ENCODE measurements at regions not wholly inside any gene's neighbourhood (a gene's known extent, or its start where the extent isn't known, plus 50 kb on each side); places are given as distances from the start of the nearest gene placed in this dataset.

- peak; percentile 20 for DNase-seq
Measured at GRCh38 chr2:61722318-61722717, 131.5 kb downstream of the FAM161A start.

- no peak for DNase-seq
Measured at GRCh38 chr2:61721382-61721781, 132.5 kb downstream of the FAM161A start.

GRCh38 chr2:61720911-61721310, 132.9 kb downstream of the FAM161A start:
- no peak for DNase-seq

- peak; percentile 32 for DNase-seq
Measured at GRCh38 chr2:61718965-61719364, 134.9 kb downstream of the FAM161A start.

- no peak for DNase-seq
Measured at GRCh38 chr2:61715506-61715905, 138.4 kb downstream of the FAM161A start.

GRCh38 chr2:61714210-61714609, 139.7 kb downstream of the FAM161A start:
- DNase-seq, result no peak

GRCh38 chr2:61713457-61713856, 140.4 kb downstream of the FAM161A start:
- DNase-seq, result no peak

- DNase-seq, result no peak
Measured at GRCh38 chr2:61712060-61712459, 141.8 kb downstream of the FAM161A start.

- DNase-seq, result no peak
Measured at GRCh38 chr2:61710711-61711110, 143.1 kb downstream of the FAM161A start.

- peak; percentile 82 for DNase-seq
Measured at GRCh38 chr2:61707984-61708852, 145.6 kb downstream of the FAM161A start.

GRCh38 chr2:61705625-61706024, 148.2 kb downstream of the FAM161A start:
- peak; percentile 45 for DNase-seq

- DNase-seq, result no peak
Measured at GRCh38 chr2:61704364-61704763, 149.5 kb downstream of the FAM161A start.

- no peak for DNase-seq
Measured at GRCh38 chr2:61702088-61702467, 151.8 kb downstream of the FAM161A start.

GRCh38 chr2:61700464-61700863, 153.4 kb downstream of the FAM161A start:
- DNase-seq, result no peak

GRCh38 chr2:61694312-61695274, 156.4 kb upstream of the XPO1 start:
- peak; percentile 96 for DNase-seq

GRCh38 chr2:61693744-61694143, 155.6 kb upstream of the XPO1 start:
- DNase-seq, result no peak

- no peak for DNase-seq
Measured at GRCh38 chr2:61690078-61690596, 152.0 kb upstream of the XPO1 start.

GRCh38 chr2:61689568-61689967, 151.4 kb upstream of the XPO1 start:
- DNase-seq, result no peak

- DNase-seq, result no peak
Measured at GRCh38 chr2:61688369-61689334, 150.5 kb upstream of the XPO1 start.

- no peak for DNase-seq
Measured at GRCh38 chr2:61679096-61679495, 140.9 kb upstream of the XPO1 start.

GRCh38 chr2:61677942-61678341, 139.8 kb upstream of the XPO1 start:
- no peak for DNase-seq

- no peak for DNase-seq
Measured at GRCh38 chr2:61677306-61677705, 139.2 kb upstream of the XPO1 start.
